ENCODE measurements at regions not wholly inside any gene's neighbourhood (a gene's known extent, or its start where the extent isn't known, plus 50 kb on each side); places are given as distances from the start of the nearest gene placed in this dataset.

DNA sequence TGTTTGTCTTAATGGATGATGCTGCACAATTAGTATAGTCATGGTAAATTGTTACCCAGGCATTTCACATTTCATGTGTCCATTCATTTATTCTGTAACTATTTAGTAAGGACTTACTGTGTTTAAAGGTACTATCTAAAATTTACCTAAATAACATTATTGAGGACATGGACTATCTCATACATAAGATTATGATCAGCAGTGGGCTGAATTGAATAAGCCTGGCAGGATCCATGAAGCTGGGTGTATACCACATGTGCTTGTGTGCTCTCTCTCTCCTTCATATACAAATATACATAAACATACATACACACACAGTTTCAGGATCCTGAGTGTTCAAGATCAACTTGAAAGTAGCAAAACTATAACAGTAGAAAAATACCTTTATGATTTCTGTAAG is 595.4 kb downstream of the EPM2A start:
- Mint-ChIP-seq H3K27me3 (ENCODE audit: insufficient read depth) (no peaks in the 10 kb centered on the region; the same call in 1 of the 2 replicates), H3K4me1 (ENCODE audit: low read depth) (peaks cover 12% of the 10 kb centered on the region), H3K4me3 (no peak overlapping the region), H3K9me3 (no peaks in the 10 kb centered on the region), H3K36me3 (ENCODE audit: low read depth) (no peaks in the 10 kb centered on the region), H3K27ac (no peak overlapping the region)
- TF ChIP-seq, protein P1, sequence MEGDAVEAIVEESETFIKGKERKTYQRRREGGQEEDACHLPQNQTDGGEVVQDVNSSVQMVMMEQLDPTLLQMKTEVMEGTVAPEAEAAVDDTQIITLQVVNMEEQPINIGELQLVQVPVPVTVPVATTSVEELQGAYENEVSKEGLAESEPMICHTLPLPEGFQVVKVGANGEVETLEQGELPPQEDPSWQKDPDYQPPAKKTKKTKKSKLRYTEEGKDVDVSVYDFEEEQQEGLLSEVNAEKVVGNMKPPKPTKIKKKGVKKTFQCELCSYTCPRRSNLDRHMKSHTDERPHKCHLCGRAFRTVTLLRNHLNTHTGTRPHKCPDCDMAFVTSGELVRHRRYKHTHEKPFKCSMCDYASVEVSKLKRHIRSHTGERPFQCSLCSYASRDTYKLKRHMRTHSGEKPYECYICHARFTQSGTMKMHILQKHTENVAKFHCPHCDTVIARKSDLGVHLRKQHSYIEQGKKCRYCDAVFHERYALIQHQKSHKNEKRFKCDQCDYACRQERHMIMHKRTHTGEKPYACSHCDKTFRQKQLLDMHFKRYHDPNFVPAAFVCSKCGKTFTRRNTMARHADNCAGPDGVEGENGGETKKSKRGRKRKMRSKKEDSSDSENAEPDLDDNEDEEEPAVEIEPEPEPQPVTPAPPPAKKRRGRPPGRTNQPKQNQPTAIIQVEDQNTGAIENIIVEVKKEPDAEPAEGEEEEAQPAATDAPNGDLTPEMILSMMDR (IDR thresholded peaks at IDR 0.05), result no peak
- DNase-seq, result no peak

DNA sequence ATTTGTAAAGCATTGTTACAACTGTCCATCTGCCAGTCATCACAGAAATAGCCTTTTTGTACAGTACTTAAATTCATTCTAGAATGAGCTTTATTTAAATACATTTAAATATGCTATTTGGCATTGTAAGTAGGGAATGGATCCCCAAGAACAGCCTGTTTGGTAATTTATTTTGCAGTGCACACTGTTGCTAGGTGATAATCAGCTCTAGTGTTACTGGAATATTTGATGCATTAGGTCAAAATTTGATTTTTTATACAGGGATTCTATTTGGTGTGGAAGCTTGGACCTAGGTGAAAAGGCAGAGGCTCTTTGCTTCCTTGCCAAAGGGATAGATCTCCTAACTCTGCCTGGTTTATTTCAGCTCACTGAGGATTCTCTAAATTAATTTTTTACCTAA is 593.7 kb downstream of the EPM2A start:
- H3K36me3 Mint-ChIP-seq (ENCODE audit: low read depth), result no peaks in the 10 kb centered on the region
- H3K4me1 Mint-ChIP-seq (ENCODE audit: low read depth), result peaks cover 5% of the 10 kb centered on the region
- DNase-seq, result no peak
- TF ChIP-seq, protein P1 (IDR thresholded peaks at IDR 0.05), result no peak
- H3K27ac Mint-ChIP-seq, result no peak overlapping the region
- no peak overlapping the region for H3K4me3 Mint-ChIP-seq
- no peaks in the 10 kb centered on the region for H3K9me3 Mint-ChIP-seq
- H3K27me3 Mint-ChIP-seq (ENCODE audit: insufficient read depth), result no peaks in the 10 kb centered on the region

DNA sequence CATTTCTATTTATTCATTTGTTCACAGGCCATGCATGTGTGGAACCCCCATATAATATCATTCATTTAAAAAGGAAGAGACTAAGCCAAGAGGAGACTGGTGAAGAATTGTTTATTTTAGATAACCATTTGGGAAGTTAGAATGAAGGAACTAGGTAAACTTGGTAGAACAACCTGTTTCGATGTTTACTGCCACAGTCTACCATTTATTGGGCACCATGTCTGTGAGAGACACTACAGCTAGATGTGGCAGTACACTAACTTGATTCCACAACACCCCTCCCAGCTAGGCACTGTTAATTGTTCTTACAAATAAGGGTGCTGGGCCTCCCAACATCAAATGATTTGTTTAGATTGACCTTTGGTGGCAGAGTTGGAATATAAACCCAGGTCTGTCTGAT is 592.4 kb downstream of the EPM2A start:
- Mint-ChIP-seq H3K27me3 (ENCODE audit: insufficient read depth) (no peaks in the 10 kb centered on the region), H3K4me1 (ENCODE audit: low read depth) (peaks cover 13% of the 10 kb centered on the region), H3K9me3 (no peaks in the 10 kb centered on the region), H3K27ac (no peak overlapping the region), H3K36me3 (ENCODE audit: low read depth) (no peaks in the 10 kb centered on the region), H3K4me3 (no peak overlapping the region)
- TF ChIP-seq, protein P1 (IDR thresholded peaks at IDR 0.05), result no peak
- DNase-seq, result no peak

DNA sequence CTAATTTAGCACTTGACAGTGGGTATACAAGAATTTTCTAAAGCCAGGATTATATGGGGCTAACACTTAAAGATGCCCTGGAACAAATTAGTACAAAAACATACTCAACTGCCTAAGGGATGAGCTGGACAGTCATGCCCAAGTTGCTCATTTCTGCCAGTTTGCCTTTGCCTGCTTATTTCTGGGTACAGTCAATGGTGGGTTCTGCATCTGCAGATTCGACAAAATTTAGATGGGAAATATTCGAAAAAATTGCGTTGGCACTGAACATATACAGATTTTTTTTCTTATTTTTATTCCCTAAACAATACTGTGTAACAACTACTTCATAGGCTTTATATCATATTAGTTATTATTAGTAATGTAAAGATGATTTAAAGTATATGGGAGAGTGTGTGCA is 591.9 kb downstream of the EPM2A start:
- H3K27ac Mint-ChIP-seq, result no peak overlapping the region
- no peaks in the 10 kb centered on the region for H3K36me3 Mint-ChIP-seq (ENCODE audit: low read depth)
- no peak overlapping the region for H3K4me3 Mint-ChIP-seq
- no peaks in the 10 kb centered on the region for H3K27me3 Mint-ChIP-seq (ENCODE audit: insufficient read depth)
- no peak for DNase-seq
- H3K4me1 Mint-ChIP-seq (ENCODE audit: low read depth), result peaks cover 17% of the 10 kb centered on the region
- no peaks in the 10 kb centered on the region for H3K9me3 Mint-ChIP-seq
- TF ChIP-seq, protein P1 (IDR thresholded peaks at IDR 0.05), result no peak

DNA sequence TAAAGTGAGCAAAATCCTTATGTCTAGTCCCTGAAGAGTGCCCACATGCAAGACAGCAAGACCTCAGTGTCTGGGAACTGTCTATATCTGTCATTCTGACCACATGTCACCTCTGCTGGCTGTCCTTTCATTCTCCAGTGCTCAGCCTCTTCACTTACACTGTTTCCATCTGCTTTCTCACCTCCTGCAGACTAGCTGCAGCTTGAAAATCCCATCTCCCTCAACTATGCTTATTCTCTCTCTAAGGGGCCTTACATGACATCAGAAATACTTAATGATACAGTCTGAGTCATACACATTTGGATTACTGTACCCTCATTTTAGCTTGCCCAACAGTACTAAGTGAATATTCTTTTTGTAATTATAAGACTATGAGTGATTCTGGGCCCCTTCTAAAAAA is 587.8 kb downstream of the EPM2A start:
- Mint-ChIP-seq H3K36me3 (ENCODE audit: low read depth) (no peaks in the 10 kb centered on the region), H3K27ac (peak overlapping the region; percentile 29), H3K27me3 (ENCODE audit: insufficient read depth) (no peaks in the 10 kb centered on the region), H3K9me3 (no peaks in the 10 kb centered on the region), H3K4me3 (peak overlapping the region; percentile 34; the same call in 1 of the 2 replicates), H3K4me1 (ENCODE audit: low read depth) (peaks cover 25% of the 10 kb centered on the region)
- DNase-seq, result peak; percentile 23
- TF ChIP-seq, protein P1 (IDR thresholded peaks at IDR 0.05), result no peak

Measured in HFFc6 (cell line).